ENCODE measurements at regions not wholly inside any gene's neighbourhood (a gene's known extent, or its start where the extent isn't known, plus 50 kb on each side); places are given as distances from the start of the nearest gene placed in this dataset.

GRCh38 chr6:167737205-167737830 lies 89.4 kb upstream of the AFDN start:
- Histone ChIP-seq H3K4me2 (ENCODE audit: low read length) (no peak overlapping the region), H3K79me2 (ENCODE audit: insufficient read depth, low read length) (no peaks in the 10 kb centered on the region), H3K4me1 (ENCODE audit: insufficient read depth, low read length, severe bottlenecking) (no peaks in the 10 kb centered on the region), H3F3A (ENCODE audit: insufficient read depth, low read length) (no peaks in the 10 kb centered on the region), H3K4me3 (ENCODE audit: low read depth, low read length, poor library complexity, severe bottlenecking) (no peak overlapping the region), H3K9me3 (ENCODE audit: low read length) (no peaks in the 10 kb centered on the region), H2AFZ (ENCODE audit: low read length) (no peak overlapping the region), H3K36me3 (ENCODE audit: insufficient read depth, low read length) (no peaks in the 10 kb centered on the region), H4K20me1 (ENCODE audit: insufficient read depth, low read length) (no peaks in the 10 kb centered on the region), H3K27me3 (ENCODE audit: insufficient read depth, low read length) (no peaks in the 10 kb centered on the region), H3K27ac (ENCODE audit: low read depth, low read length, poor library complexity, severe bottlenecking) (no peak overlapping the region), H3K9ac (ENCODE audit: low read length) (no peak overlapping the region), H3K9me2 (ENCODE audit: low read depth, low read length) (no peaks in the 10 kb centered on the region)
- TF ChIP-seq EZH2 (IDR thresholded peaks at IDR 0.05; ENCODE audit: borderline replicate concordance, low read length): no peak
- TF ChIP-seq CTCF (IDR thresholded peaks at IDR 0.05; ENCODE audit: low read length): no peak

- Histone ChIP-seq H3K4me2 (ENCODE audit: low read length) (no peak overlapping the region), H3K27me3 (ENCODE audit: insufficient read depth, low read length) (no peaks in the 10 kb centered on the region)
Observed at GRCh38 chr6:167738386-167738785, 88.3 kb upstream of the AFDN start.

GRCh38 chr6:167739721-167740475 lies 86.8 kb upstream of the AFDN start:
- Histone ChIP-seq H3K4me1 (ENCODE audit: insufficient read depth, low read length, severe bottlenecking) (no peaks in the 10 kb centered on the region), H3K27ac (ENCODE audit: low read depth, low read length, poor library complexity, severe bottlenecking) (no peak overlapping the region), H3K9me2 (ENCODE audit: low read depth, low read length) (no peaks in the 10 kb centered on the region), H3K4me2 (ENCODE audit: low read length) (no peak overlapping the region), H3K79me2 (ENCODE audit: insufficient read depth, low read length) (no peaks in the 10 kb centered on the region), H3K4me3 (ENCODE audit: low read depth, low read length, poor library complexity, severe bottlenecking) (no peak overlapping the region), H3K27me3 (ENCODE audit: insufficient read depth, low read length) (no peaks in the 10 kb centered on the region), H3F3A (ENCODE audit: insufficient read depth, low read length) (no peaks in the 10 kb centered on the region), H3K36me3 (ENCODE audit: insufficient read depth, low read length) (no peaks in the 10 kb centered on the region), H3K9ac (ENCODE audit: low read length) (no peak overlapping the region), H3K9me3 (ENCODE audit: low read length) (no peaks in the 10 kb centered on the region), H4K20me1 (ENCODE audit: insufficient read depth, low read length) (no peaks in the 10 kb centered on the region), H2AFZ (ENCODE audit: low read length) (no peak overlapping the region)
- TF ChIP-seq EZH2 (IDR thresholded peaks at IDR 0.05; ENCODE audit: borderline replicate concordance, low read length) (no peak), CTCF (IDR thresholded peaks at IDR 0.05; ENCODE audit: low read length) (no peak)

More at GRCh38 chr6:167738386-167738785, 88.3 kb upstream of the AFDN start:
- H3F3A ChIP-seq (ENCODE audit: insufficient read depth, low read length): no peaks in the 10 kb centered on the region
- no peak overlapping the region for H3K27ac ChIP-seq (ENCODE audit: low read depth, low read length, poor library complexity, severe bottlenecking)
- no peak overlapping the region for H2AFZ ChIP-seq (ENCODE audit: low read length)
- no peaks in the 10 kb centered on the region for H3K79me2 ChIP-seq (ENCODE audit: insufficient read depth, low read length)
- no peaks in the 10 kb centered on the region for H3K9me3 ChIP-seq (ENCODE audit: low read length)
- H3K36me3 ChIP-seq (ENCODE audit: insufficient read depth, low read length): no peaks in the 10 kb centered on the region
- no peak overlapping the region for H3K4me3 ChIP-seq (ENCODE audit: low read depth, low read length, poor library complexity, severe bottlenecking)
- H4K20me1 ChIP-seq (ENCODE audit: insufficient read depth, low read length): no peaks in the 10 kb centered on the region
- no peak overlapping the region for H3K9ac ChIP-seq (ENCODE audit: low read length)
- H3K4me1 ChIP-seq (ENCODE audit: insufficient read depth, low read length, severe bottlenecking): no peaks in the 10 kb centered on the region
- H3K9me2 ChIP-seq (ENCODE audit: low read depth, low read length): no peaks in the 10 kb centered on the region
- no peak for TF ChIP-seq EZH2 (IDR thresholded peaks at IDR 0.05; ENCODE audit: borderline replicate concordance, low read length)
- no peak for TF ChIP-seq CTCF (IDR thresholded peaks at IDR 0.05; ENCODE audit: low read length)

Data from OCI-LY1 (cell line).